Adrenal gland (tissue), 5 donors: ENCODE measurements at regions not wholly inside any gene's neighbourhood (a gene's known extent, or its start where the extent isn't known, plus 50 kb on each side); places are given as distances from the start of the nearest gene placed in this dataset.

Experiments
- POLR2A ChIP-seq, 2 donors: fragments of 450-650 bp; IDR thresholded peaks; one replicate each; pipeline ENCODE4 v1.6.1; 2017; ENCODE audit warnings: antibody characterized with exemption in 2 of 2, mild to moderate bottlenecking in 2 of 2, moderate library complexity in 1 of 2
- TF ChIP-seq, protein P1 (sequence below), 6 experiments: fragments of 450-650 bp in 4 of 6; fragments of 200-600 bp in 2 of 6; sonication (generic) in 1 of 6; IDR thresholded peaks; 1 replicate in 5 of 6; 2 replicates in 1 of 6; pipeline versions ENCODE4 v1.5.1 to v1.8.0; 2016 to 2021; ENCODE audit warnings: antibody characterized with exemption in 6 of 6, mild to moderate bottlenecking in 2 of 6, moderate library complexity in 1 of 6
- donor health status: DM: no; HTN: no; CAD: no.

DNA sequence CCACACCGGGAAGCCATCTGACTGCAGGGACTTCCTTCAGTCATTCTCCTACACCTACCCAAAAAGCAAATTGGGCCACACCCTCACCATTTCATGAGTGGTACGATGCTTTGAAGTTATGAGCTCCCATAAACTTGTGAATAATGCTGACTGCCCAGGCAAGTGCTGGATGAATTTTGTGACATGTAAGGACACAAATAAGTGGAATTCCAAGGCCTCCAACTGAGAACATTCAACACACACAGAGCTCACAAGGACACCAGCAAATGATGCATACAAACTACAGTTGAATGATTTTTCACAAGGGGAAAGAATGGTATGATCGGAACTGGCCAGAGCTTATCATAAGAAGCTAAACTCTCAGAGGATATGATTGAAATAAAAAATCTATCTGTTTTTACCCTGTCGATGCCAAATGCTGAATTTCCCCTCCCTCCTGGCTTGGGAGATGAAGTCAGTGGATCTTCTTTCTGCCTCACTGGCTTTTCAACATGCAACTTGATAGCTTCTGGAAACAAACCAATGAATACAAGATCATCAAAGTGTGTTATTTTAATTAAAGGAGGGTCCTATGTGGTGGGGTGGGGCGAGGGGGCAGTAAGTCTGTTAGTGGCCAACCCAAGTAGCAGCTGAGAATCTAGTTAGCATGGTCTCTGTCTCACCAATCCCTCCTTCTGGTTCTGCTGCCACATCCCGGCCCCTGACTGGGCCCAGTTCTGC, 123.8 kb downstream of the WT1 start:
- TF ChIP-seq, protein P1, sequence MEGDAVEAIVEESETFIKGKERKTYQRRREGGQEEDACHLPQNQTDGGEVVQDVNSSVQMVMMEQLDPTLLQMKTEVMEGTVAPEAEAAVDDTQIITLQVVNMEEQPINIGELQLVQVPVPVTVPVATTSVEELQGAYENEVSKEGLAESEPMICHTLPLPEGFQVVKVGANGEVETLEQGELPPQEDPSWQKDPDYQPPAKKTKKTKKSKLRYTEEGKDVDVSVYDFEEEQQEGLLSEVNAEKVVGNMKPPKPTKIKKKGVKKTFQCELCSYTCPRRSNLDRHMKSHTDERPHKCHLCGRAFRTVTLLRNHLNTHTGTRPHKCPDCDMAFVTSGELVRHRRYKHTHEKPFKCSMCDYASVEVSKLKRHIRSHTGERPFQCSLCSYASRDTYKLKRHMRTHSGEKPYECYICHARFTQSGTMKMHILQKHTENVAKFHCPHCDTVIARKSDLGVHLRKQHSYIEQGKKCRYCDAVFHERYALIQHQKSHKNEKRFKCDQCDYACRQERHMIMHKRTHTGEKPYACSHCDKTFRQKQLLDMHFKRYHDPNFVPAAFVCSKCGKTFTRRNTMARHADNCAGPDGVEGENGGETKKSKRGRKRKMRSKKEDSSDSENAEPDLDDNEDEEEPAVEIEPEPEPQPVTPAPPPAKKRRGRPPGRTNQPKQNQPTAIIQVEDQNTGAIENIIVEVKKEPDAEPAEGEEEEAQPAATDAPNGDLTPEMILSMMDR (IDR thresholded peaks at IDR 0.05), result no peak
- TF ChIP-seq POLR2A (IDR thresholded peaks at IDR 0.05), result no peak
